GM12875 (cell line): ENCODE measurements at regions not wholly inside any gene's neighbourhood (a gene's known extent, or its start where the extent isn't known, plus 50 kb on each side); places are given as distances from the start of the nearest gene placed in this dataset.

Experiments
- H3K4me3 ChIP-seq: one replicate; pipeline ENCODE4 v1.5.1; 2011; ENCODE audit warnings: low read depth, low read length, control low read depth
- TF ChIP-seq, protein P1 (sequence below): IDR thresholded peaks from 2 replicates; pipeline ENCODE4 v1.5.1; 2011; ENCODE audit warnings: low read depth, mild to moderate bottlenecking, control low read depth, inconsistent platforms, low read length, moderate library complexity, borderline replicate concordance; ENCODE audit not compliant: insufficient read depth

DNA sequence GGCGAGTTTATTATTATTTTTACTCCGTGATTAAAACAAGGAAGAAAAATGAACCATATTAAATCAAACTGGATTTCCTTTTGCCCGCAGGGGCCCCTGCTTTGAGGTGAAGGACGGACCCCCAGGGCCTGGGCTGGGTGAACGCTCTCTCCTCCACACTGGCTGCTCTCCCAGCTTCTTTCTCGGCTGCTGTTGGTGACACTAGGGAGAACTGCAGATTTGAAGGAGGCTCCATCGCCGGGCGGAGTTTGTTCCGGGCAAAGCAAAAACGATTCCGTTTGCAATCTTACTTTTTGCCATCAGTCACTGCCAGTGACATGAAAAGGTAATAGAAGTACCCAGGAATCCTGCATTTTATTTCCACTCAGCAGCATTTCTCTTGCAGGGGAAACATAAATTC, 221.6 kb upstream of the SDK2 start:
- H3K4me3 ChIP-seq: no peak overlapping the region
- TF ChIP-seq, protein P1, sequence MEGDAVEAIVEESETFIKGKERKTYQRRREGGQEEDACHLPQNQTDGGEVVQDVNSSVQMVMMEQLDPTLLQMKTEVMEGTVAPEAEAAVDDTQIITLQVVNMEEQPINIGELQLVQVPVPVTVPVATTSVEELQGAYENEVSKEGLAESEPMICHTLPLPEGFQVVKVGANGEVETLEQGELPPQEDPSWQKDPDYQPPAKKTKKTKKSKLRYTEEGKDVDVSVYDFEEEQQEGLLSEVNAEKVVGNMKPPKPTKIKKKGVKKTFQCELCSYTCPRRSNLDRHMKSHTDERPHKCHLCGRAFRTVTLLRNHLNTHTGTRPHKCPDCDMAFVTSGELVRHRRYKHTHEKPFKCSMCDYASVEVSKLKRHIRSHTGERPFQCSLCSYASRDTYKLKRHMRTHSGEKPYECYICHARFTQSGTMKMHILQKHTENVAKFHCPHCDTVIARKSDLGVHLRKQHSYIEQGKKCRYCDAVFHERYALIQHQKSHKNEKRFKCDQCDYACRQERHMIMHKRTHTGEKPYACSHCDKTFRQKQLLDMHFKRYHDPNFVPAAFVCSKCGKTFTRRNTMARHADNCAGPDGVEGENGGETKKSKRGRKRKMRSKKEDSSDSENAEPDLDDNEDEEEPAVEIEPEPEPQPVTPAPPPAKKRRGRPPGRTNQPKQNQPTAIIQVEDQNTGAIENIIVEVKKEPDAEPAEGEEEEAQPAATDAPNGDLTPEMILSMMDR: no peak

- no peak overlapping the region for H3K4me3 ChIP-seq
- TF ChIP-seq, protein P1: no peak
Measured at GRCh38 chr17:73867056-73867455, 222.8 kb upstream of the SDK2 start.

GRCh38 chr17:73870068-73870467, 225.8 kb upstream of the SDK2 start:
- H3K4me3 ChIP-seq: no peak overlapping the region
- TF ChIP-seq, protein P1: no peak

GRCh38 chr17:73870473-73870872, 226.2 kb upstream of the SDK2 start:
- TF ChIP-seq, protein P1: no peak

GRCh38 chr17:73872816-73873215, 228.6 kb upstream of the SDK2 start:
- H3K4me3 ChIP-seq: no peak overlapping the region
- TF ChIP-seq, protein P1: no peak

More at GRCh38 chr17:73870473-73870872, 226.2 kb upstream of the SDK2 start:
- H3K4me3 ChIP-seq: no peak overlapping the region

DNA sequence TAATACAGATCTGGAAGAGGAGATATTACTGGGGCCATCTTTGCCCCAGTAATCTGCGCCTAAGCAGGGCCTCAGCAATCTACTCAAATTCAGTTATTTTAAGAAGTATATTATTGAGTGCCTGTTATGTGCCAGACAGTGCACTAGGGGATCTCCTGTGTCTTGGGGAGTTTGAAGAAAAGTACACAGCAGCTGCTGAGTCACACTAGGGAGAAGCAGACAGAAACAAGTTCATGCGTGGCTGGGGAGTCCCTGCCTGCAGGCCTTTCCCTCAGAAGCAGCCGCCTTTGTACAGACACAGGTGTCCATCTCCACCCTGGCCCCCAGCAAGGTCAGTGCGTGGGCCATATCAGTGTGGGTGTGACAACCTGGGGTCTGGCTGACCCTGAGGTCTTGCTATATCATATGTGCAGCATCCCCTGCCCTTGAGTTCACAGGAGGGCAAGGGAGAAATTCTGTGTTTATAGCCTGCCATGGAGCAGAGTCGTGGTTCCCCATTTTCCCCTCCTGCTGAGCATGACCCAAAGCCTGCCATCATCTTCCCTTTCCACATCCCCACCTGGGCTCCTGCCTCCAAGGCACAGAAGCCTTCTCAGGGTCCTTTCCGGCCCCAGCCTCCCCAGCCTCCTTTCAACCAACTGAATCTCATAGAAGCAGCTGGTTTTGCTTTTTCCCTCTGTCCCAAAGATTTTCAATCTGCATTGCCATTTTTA, 229.9 kb upstream of the SDK2 start:
- H3K4me3 ChIP-seq: no peak overlapping the region
- TF ChIP-seq, protein P1: no peak

- TF ChIP-seq, protein P1: no peak
- no peak overlapping the region for H3K4me3 ChIP-seq
Measured at GRCh38 chr17:73875346-73875745, 231.1 kb upstream of the SDK2 start.
